Osteocyte (in vitro differentiated cells): ENCODE measurements at regions not wholly inside any gene's neighbourhood (a gene's known extent, or its start where the extent isn't known, plus 50 kb on each side); places are given as distances from the start of the nearest gene placed in this dataset.

Experiments used
- DNase-seq: peaks from one replicate; pipeline ENCODE4 v3.0.0; 2021; ENCODE audit warnings: mixed read lengths; ENCODE audit not compliant: unreplicated experiment; ENCODE audit errors: extremely low spot score
- H3K27ac Mint-ChIP-seq: one replicate; pipeline ENCODE4 v1.8.0; 2021; ENCODE audit warnings: mild to moderate bottlenecking, mixed read lengths; ENCODE audit not compliant: unreplicated experiment
- H3K27me3 Mint-ChIP-seq: one replicate; pipeline ENCODE4 v1.8.0; 2021; ENCODE audit warnings: mixed read lengths; ENCODE audit not compliant: unreplicated experiment
- H3K36me3 Mint-ChIP-seq: one replicate; pipeline ENCODE4 v1.8.0; 2021; ENCODE audit warnings: mixed read lengths; ENCODE audit not compliant: unreplicated experiment
- H3K4me1 Mint-ChIP-seq: one replicate; pipeline ENCODE4 v1.8.0; 2021; ENCODE audit warnings: mixed read lengths; ENCODE audit not compliant: unreplicated experiment
- H3K4me3 Mint-ChIP-seq: one replicate; pipeline ENCODE4 v1.8.0; 2021; ENCODE audit warnings: mild to moderate bottlenecking, moderate library complexity, mixed read lengths; ENCODE audit not compliant: unreplicated experiment
- H3K9me3 Mint-ChIP-seq: one replicate; pipeline ENCODE4 v1.8.0; 2021; ENCODE audit warnings: mixed read lengths; ENCODE audit not compliant: unreplicated experiment
- TF ChIP-seq, protein P1 (sequence below): fragments of 200-600 bp; sonication (generic); IDR thresholded peaks from 2 replicates; pipeline ENCODE4 v1.5.0; 2021; ENCODE audit warnings: antibody characterized with exemption, mild to moderate bottlenecking, moderate library complexity

DNA sequence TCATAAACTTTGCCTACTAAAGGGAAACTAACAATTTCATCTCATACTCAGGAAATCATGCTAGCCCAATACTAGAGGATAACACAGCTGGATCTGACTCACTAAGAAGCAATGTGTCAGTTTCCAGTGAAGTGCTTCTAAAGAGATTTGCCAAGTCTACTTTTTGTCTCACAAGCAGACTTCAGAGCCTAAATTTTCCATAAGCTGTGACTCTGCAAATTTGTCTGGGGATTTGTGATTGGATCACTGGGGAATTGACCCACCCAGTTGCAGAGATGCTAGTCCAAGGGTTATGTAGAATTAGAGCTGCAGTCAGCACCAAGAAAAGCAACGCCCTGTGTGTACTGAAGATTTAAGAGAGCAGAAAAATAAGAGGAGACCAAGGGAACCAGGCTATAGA, 647.1 kb downstream of the NTRK3 start:
- no peaks in the 10 kb centered on the region for H3K9me3 Mint-ChIP-seq
- TF ChIP-seq, protein P1, sequence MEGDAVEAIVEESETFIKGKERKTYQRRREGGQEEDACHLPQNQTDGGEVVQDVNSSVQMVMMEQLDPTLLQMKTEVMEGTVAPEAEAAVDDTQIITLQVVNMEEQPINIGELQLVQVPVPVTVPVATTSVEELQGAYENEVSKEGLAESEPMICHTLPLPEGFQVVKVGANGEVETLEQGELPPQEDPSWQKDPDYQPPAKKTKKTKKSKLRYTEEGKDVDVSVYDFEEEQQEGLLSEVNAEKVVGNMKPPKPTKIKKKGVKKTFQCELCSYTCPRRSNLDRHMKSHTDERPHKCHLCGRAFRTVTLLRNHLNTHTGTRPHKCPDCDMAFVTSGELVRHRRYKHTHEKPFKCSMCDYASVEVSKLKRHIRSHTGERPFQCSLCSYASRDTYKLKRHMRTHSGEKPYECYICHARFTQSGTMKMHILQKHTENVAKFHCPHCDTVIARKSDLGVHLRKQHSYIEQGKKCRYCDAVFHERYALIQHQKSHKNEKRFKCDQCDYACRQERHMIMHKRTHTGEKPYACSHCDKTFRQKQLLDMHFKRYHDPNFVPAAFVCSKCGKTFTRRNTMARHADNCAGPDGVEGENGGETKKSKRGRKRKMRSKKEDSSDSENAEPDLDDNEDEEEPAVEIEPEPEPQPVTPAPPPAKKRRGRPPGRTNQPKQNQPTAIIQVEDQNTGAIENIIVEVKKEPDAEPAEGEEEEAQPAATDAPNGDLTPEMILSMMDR = no peak
- no peaks in the 10 kb centered on the region for H3K36me3 Mint-ChIP-seq
- no peak for DNase-seq
- H3K27ac Mint-ChIP-seq = peak overlapping the region; percentile 28
- peaks cover 12% of the 10 kb centered on the region for H3K4me1 Mint-ChIP-seq
- no peak overlapping the region for H3K4me3 Mint-ChIP-seq
- H3K27me3 Mint-ChIP-seq = no peaks in the 10 kb centered on the region

DNA sequence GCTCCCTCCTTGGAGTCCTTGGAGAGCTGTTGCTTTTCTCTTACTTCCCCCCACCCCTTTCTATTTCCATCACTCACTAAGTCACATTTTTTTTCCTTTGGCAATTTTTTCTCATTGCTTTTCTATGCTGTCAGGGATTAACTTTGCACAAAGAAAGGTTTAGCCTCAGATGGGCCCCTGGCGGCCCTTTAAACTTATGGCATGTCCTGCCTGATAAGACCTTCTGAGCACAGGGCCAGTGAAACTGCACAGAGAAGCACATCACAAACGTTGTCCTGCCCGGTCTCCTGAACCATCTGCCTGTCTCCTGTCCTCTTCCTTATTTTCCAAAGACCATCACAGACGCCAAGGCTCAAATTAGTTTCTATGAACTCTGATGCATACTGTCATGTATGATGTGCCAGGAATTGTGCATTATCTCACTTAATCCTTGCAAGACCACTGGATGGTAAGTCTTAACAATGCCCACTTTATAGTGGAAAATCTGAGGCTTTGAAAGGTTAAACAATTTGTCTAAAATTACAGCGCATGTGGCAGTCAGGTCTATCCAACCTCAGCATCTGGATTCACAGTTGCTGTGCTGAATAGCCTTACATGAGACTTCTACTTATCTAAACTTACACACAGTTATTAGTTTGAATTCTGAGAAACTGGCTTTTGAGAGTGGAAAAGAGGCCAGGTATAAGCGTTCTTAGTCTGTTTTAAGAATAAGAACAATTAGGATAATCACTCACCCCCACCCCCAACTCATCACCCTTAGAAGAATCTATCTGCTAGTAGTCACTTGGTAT, 648.1 kb downstream of the NTRK3 start:
- H3K4me3 Mint-ChIP-seq = no peak overlapping the region
- no peaks in the 10 kb centered on the region for H3K27me3 Mint-ChIP-seq
- H3K36me3 Mint-ChIP-seq = no peaks in the 10 kb centered on the region
- TF ChIP-seq, protein P1 = no peak
- DNase-seq = no peak
- peaks cover 12% of the 10 kb centered on the region for H3K4me1 Mint-ChIP-seq
- H3K9me3 Mint-ChIP-seq = no peaks in the 10 kb centered on the region
- H3K27ac Mint-ChIP-seq = no peak overlapping the region

DNA sequence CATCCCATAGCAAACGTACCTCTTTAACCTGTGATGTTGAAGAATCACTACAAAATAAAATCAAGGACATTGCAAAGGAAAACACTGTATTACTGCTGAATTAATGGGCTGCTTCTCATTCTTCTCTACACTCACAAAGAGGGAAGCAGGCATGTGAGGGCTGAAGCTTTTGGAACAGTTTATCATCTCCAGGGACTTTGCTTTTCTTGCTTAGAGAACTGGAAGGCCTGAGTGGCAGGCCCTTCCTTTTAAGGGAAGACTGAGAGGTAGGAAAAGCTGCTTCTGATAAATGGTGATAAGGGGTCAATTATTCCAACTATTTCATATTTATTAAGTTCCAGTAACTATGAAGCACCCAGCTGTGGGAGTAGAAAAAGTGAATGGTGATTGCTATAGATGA, 649.6 kb downstream of the NTRK3 start:
- Mint-ChIP-seq H3K27me3 (no peaks in the 10 kb centered on the region), H3K36me3 (no peaks in the 10 kb centered on the region), H3K27ac (no peak overlapping the region), H3K4me3 (no peak overlapping the region), H3K4me1 (peaks cover 12% of the 10 kb centered on the region), H3K9me3 (no peaks in the 10 kb centered on the region)
- no peak for DNase-seq
- TF ChIP-seq, protein P1 = no peak

DNA sequence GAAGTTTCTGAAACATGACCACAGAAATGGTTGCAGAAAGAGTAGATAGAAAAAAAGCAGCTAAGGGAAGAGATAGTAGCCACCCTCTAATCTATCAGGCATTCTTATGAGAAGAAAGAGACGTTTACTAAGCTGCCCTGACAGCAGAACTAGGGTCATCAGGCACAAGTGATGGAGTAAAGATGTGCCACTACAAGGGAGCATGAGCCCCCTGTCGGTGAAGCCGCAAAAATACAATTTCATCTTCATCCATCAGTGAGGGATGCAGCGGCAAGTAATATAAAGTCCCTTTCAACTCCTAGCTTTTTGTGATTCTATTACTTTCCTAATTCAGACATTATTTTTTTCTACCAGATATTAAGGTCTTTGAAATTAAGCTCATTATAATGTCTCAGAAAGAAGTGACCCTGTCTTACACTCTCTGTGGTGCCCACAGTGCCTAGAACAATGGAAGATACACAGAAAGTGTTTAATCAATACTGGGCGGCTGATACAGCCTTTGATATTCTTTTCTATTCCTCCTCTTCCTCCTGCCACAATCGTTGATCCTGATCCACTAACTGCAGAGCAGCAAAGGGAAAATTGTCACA, 651.6 kb downstream of the NTRK3 start:
- Mint-ChIP-seq H3K27me3 (peaks cover 8% of the 10 kb centered on the region), H3K9me3 (no peaks in the 10 kb centered on the region), H3K4me3 (no peak overlapping the region), H3K36me3 (no peaks in the 10 kb centered on the region), H3K4me1 (peaks cover 7% of the 10 kb centered on the region), H3K27ac (no peak overlapping the region)
- no peak for DNase-seq
- TF ChIP-seq, protein P1 = peak; percentile 38

DNA sequence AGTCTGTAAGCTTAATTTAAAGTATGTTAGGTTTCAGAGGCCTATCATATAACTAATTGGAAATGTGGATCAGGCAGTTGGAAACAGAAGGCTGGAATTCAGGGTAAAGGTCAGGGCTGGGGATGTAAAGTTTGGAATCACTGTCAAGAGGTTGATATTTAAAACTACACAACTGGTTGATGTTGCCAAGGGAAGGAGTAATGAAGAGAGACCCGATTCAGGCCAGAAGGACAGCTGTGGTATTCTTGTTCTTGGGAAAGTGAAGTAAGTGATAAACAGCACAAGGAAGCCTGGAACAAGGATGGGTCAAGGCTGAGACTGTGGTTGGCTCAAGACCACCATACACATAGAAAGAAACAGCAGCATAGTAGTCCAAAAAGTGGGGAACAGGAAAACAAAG, 654.2 kb downstream of the NTRK3 start:
- H3K27me3 Mint-ChIP-seq = peaks cover 12% of the 10 kb centered on the region
- no peaks in the 10 kb centered on the region for H3K9me3 Mint-ChIP-seq
- no peak overlapping the region for H3K27ac Mint-ChIP-seq
- H3K4me1 Mint-ChIP-seq = no peaks in the 10 kb centered on the region
- H3K4me3 Mint-ChIP-seq = no peak overlapping the region
- DNase-seq = no peak
- no peaks in the 10 kb centered on the region for H3K36me3 Mint-ChIP-seq
- TF ChIP-seq, protein P1 = no peak
